Upper lobe of right lung (tissue), 1 donor: ENCODE measurements at regions not wholly inside any gene's neighbourhood (a gene's known extent, or its start where the extent isn't known, plus 50 kb on each side); places are given as distances from the start of the nearest gene placed in this dataset.

ENCODE experiments used
- ATAC-seq: fragments of 200-7000 bp; cut with Tn5 transposase; one replicate; pipeline ENCODE4 v1.9.1; 2020; ENCODE audit warnings: mild to moderate bottlenecking, moderate library complexity
- DNase-seq: peaks from one replicate; pipeline ENCODE4 v3.0.0-alpha.2; 2020
- H3K27ac ChIP-seq: fragments of 200-600 bp; one replicate; pipeline ENCODE4 v1.8.0; 2022
- H3K27me3 ChIP-seq: fragments of 200-600 bp; one replicate; pipeline ENCODE4 v1.8.0; 2022; ENCODE audit warnings: mild to moderate bottlenecking
- H3K36me3 ChIP-seq: fragments of 200-600 bp; one replicate; pipeline ENCODE4 v1.8.0; 2022
- H3K4me1 ChIP-seq: fragments of 200-600 bp; one replicate; pipeline ENCODE4 v1.8.0; 2022
- H3K4me3 ChIP-seq: fragments of 200-600 bp; one replicate; pipeline ENCODE4 v1.8.0; 2022; ENCODE audit warnings: mild to moderate bottlenecking
- H3K9me3 ChIP-seq: fragments of 200-600 bp; one replicate; pipeline ENCODE4 v1.8.0; 2022
- CTCF ChIP-seq: fragments of 200-600 bp; IDR thresholded peaks from one replicate; pipeline ENCODE4 v1.8.0; 2022; ENCODE audit warnings: antibody characterized with exemption
- intact Hi-C: fragments of 100-400 bp; cut with DNase I; formaldehyde crosslinking; loops from one replicate; pipeline ENCODE4 v1.11.0; 2022
- donor health status: DM: no; HTN: yes; CAD: no; lungs with severe emphysema.

GRCh38 chr2:226647621-226648518 lies 151.8 kb downstream of the IRS1 start:
- DNase-seq (no peak), ATAC-seq (no peak)
- Histone ChIP-seq H3K27ac (no peak overlapping the region), H3K4me3 (no peak overlapping the region), H3K4me1 (peaks cover 15% of the 10 kb centered on the region), H3K36me3 (no peaks in the 10 kb centered on the region), H3K27me3 (no peaks in the 10 kb centered on the region), H3K9me3 (no peaks in the 10 kb centered on the region)
- no peak for TF ChIP-seq CTCF
- intact Hi-C loops: loop anchor here (10.0 kb wide), 1 partner anchor 147 kb away; the partner anchor contains the start of gene IRS1

GRCh38 chr2:226644399-226644865 lies 155.2 kb downstream of the IRS1 start:
- H3K36me3 ChIP-seq: no peaks in the 10 kb centered on the region
- no peak overlapping the region for H3K27ac ChIP-seq
- TF ChIP-seq CTCF: no peak
- ATAC-seq: no peak
- H3K4me3 ChIP-seq: no peak overlapping the region
- DNase-seq: no peak
- H3K9me3 ChIP-seq: no peaks in the 10 kb centered on the region
- intact Hi-C loops: loop anchor here (10.0 kb wide), 1 partner anchor 150 kb away; the partner anchor contains the start of gene IRS1
- peaks cover 1% of the 10 kb centered on the region for H3K4me1 ChIP-seq
- H3K27me3 ChIP-seq: peaks cover 4% of the 10 kb centered on the region

GRCh38 chr2:226643946-226644282 lies 155.7 kb downstream of the IRS1 start:
- Histone ChIP-seq H3K27me3 (peaks cover 4% of the 10 kb centered on the region), H3K36me3 (no peaks in the 10 kb centered on the region), H3K27ac (no peak overlapping the region), H3K4me1 (no peaks in the 10 kb centered on the region), H3K4me3 (no peak overlapping the region), H3K9me3 (no peaks in the 10 kb centered on the region)
- intact Hi-C loops: loop anchor here (10.0 kb wide), 1 partner anchor 151 kb away; the partner anchor contains the start of gene IRS1
- no peak for TF ChIP-seq CTCF
- no peak for ATAC-seq
- no peak for DNase-seq

- Histone ChIP-seq H3K27ac (no peak overlapping the region), H3K4me3 (no peak overlapping the region), H3K36me3 (no peaks in the 10 kb centered on the region), H3K27me3 (peaks cover 4% of the 10 kb centered on the region), H3K4me1 (no peaks in the 10 kb centered on the region), H3K9me3 (no peaks in the 10 kb centered on the region)
- ATAC-seq (no peak), DNase-seq (no peak)
- intact Hi-C loops: loop anchor here (10.0 kb wide), 1 partner anchor 152 kb away; the partner anchor contains the start of gene IRS1
- no peak for TF ChIP-seq CTCF
Observed at GRCh38 chr2:226643030-226643945, 156.3 kb downstream of the IRS1 start.

GRCh38 chr2:226641008-226641407 lies 158.6 kb downstream of the IRS1 start:
- no peak for TF ChIP-seq CTCF
- no peak for ATAC-seq
- Histone ChIP-seq H3K4me1 (no peaks in the 10 kb centered on the region), H3K36me3 (no peaks in the 10 kb centered on the region), H3K4me3 (no peak overlapping the region), H3K27me3 (peaks cover 4% of the 10 kb centered on the region), H3K27ac (no peak overlapping the region), H3K9me3 (no peaks in the 10 kb centered on the region)
- intact Hi-C loops: loop anchor here (10.0 kb wide), 1 partner anchor 154 kb away; the partner anchor contains the start of gene IRS1
- DNase-seq: no peak
